ENCODE measurements at regions not wholly inside any gene's neighbourhood (a gene's known extent, or its start where the extent isn't known, plus 50 kb on each side); places are given as distances from the start of the nearest gene placed in this dataset.

DNA sequence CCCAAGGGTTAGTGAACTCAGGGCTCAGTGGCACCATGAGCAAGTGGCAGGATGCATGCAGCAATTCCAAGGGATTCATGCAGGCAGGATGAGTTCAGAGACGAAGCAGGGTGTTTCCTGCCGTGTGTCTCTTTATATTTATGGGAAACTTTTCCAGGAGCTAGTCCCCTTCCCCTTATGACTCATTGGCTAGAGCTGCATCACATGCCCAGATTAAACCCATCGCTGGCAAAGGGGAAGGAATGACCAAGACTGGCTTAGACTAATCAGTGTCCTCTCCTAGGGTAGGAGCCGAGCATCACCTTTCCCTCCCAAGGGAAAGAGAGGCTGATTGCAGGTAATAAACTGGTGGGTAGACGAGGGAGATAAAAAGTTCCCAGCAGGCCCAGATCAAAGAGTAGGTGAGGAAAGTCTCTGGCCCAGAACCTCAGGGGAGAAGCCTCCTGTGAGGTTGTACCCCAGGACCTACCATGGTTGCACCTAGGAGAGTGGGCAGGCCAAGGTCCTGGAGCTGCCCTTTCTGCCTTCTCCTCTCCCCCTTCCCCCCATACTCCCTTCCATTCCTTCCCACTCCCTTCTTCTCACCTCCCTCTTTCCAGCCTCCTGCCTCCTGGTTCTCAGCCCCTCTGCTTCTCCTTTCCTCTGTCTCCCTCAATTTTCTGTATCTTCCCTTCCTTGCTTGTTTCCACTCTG lies 67.8 kb upstream of the ITGA11 start:
- intact Hi-C loops (cut with DNase I): no loop called here
- ATAC-seq: no peak
- no peak for DNase-seq (ENCODE audit: low spot score)

DNA sequence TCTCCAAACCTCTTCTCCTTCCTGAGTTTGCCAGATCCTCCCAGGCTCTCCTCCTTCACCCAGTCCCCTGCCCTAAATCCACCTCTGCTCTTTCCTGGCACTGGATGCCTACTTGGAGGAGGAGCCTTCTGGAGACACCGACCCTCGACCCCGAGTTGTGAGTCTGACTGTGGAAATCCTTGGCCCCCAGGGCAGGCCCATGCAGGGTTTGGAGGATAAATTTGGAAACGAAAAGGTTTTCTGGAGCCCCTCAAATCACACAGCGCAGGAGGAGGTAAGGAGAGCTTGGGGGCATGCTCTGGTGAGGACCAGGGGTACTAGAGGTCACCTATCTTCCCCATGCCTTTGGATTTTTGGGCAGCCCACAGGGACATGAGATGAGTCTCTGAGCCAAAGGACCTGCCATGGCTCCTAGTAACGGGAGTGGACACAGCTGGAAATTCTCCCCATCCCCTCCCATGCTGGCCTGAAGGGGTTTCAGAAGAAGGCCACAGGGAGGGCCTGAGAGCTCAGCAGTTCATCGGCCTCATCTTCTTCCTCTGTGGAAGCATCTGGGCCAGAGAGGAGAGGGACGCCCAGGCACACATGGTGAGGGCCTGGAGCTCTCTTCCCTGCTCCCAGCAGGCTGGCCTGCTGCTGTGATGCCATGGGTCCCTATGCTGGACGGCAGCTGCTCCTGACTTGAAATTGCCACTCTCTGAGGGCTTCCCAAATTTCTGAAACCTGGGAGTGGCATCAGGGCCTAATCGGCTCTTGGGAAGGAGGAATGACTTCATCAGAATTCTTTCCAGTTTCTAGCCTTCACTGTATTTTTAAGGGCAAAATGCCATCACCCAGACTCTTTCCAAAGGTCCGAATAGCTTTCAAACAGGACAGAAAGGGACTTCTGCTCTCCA lies 68.6 kb upstream of the ITGA11 start:
- intact Hi-C loops (cut with DNase I): no loop called here
- DNase-seq (ENCODE audit: low spot score) (no peak), ATAC-seq (peak; percentile 54)

DNA sequence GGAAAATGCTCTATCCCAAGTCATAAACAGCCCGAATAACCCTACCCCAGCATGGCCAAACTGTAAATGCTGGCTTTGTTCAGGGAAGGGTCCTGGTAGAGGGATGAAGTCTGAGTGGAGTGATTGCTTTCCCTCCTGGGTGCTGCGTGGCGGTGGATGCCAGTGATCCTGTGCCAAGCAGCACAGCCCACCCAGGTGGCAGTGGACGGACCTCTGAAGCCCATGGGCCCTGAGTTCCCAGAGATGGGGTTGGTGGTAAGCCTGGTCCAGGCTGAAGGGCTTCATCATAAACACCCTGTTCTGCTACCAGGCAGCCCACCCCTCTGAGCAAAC lies 69.3 kb upstream of the ITGA11 start:
- intact Hi-C loops (cut with DNase I): no loop called here
- ATAC-seq (no peak), DNase-seq (ENCODE audit: low spot score) (no peak)

- ATAC-seq: no peak
- DNase-seq (ENCODE audit: low spot score): no peak
- intact Hi-C loops (cut with DNase I): no loop called here
Observed at GRCh38 chr15:68501616-68502015, 69.7 kb upstream of the ITGA11 start.

DNA sequence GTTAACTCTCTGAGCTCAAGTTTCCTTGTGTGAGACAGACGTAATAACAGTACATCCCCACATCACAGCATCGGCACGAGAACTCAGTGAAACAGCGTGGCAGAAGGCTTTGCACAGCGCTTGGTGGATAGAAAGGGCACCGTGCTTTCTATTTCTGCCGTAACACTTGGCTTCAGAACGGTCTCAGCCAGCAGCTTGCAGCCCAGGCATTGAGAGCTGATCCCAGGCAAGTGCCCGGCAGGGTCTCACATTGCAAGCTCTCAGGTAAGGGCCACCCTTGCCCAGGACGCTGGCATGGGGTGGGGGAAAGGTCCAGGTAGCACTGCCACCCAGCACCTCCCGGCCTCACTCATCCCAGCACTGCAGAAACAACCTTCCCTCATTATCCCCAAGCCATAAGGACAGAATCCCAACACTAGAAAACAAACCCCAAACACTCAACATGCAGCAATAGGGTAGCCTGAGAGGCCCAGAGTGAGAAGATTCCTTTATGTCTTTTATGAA lies 70.5 kb upstream of the ITGA11 start:
- no peak for DNase-seq (ENCODE audit: low spot score)
- intact Hi-C loops (cut with DNase I): no loop called here
- ATAC-seq: no peak

DNA sequence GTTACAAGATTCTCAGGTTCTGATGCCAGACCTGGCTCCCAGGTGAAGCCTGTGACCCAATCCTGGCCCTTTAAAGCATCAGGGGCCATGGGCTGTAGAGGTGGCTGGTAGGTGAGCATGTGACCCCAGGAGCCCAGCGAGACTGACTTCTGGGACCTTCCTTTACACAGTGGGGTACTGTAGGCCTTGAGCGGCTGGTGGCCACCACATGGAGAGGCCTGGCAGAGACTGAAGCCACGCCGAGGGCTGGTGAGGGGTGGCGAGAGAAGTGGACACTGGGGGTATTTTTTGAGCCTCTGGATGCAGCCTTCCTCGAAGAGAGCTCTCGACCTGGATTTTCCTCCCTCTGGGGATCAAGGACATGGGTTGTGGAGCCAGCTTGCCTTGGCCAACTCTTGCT lies 71.2 kb upstream of the ITGA11 start:
- ATAC-seq: no peak
- intact Hi-C loops (cut with DNase I): no loop called here
- no peak for DNase-seq (ENCODE audit: low spot score)

- ATAC-seq (no peak), DNase-seq (ENCODE audit: low spot score) (no peak)
- intact Hi-C loops (cut with DNase I): no loop called here
Observed at GRCh38 chr15:68503791-68504680, 72.1 kb upstream of the ITGA11 start.

- ATAC-seq (no peak), DNase-seq (ENCODE audit: low spot score) (no peak)
- intact Hi-C loops (cut with DNase I): no loop called here
Observed at GRCh38 chr15:68504681-68505170, 72.8 kb upstream of the ITGA11 start.

DNA sequence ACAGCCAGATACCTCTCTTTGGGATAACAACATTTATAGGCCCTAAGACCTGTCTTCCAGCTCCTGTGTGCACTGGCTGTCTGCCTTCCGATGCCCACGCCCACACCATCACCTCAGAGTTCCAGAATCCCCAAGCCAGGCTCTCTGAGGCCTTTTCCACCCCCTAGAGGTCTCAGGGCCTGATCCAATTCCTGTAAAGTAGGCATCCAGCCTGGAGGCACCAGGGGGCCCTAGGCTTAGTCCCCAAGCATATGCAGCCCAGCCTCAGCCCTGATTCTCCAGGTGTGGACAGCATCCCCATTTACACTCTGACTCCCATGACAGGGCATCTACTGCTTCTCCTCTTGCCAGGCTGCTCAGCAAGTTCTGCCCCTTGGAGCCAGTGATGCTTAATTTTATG lies 72.7 kb upstream of the CORO2B start:
- ATAC-seq: no peak
- intact Hi-C loops (cut with DNase I): no loop called here
- no peak for DNase-seq (ENCODE audit: low spot score)

DNA sequence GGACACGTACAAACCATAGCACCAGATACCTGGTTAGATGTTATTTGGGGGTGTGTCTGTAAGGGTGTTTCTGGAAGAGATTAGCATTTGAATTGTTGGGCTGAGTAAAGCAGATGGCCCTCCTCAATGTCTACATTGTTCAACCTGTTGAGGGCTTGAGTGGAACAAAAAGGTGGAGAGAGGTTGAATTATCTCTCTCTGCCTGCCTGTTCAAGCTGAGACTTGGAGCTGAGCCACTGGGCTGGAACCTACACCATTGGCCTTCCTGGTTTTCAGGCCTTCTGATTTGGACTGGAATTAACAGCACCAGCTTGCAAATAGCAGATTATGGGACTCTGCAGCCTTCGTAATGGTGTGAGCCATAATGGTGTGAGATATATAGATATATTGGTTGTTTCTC lies 71.3 kb upstream of the CORO2B start:
- intact Hi-C loops (cut with DNase I): no loop called here
- DNase-seq (ENCODE audit: low spot score) (no peak), ATAC-seq (no peak)

- DNase-seq (ENCODE audit: low spot score) (no peak), ATAC-seq (no peak)
- intact Hi-C loops (cut with DNase I): no loop called here
Observed at GRCh38 chr15:68508485-68509189, 70.2 kb upstream of the CORO2B start.

DNA sequence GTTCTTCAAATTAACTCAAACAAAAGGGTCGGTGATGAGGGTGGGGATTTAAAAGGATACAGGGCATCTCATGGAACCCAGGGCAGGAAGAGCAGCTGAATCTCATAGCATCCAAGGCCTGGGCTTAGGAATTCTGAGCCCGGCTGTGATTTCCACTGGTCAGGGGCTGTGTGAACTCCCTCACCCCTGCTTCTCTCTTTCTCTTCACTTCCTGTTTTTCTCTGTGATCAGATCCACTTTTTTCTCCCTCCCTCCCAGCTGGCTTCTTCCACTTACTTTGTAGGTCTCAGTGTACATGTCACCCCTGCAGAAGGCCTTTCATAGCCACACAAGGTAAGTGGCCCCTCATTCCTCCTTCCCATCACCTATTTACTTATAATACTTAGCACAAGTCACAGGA lies 68.2 kb upstream of the CORO2B start:
- no peak for ATAC-seq
- intact Hi-C loops (cut with DNase I): no loop called here
- no peak for DNase-seq (ENCODE audit: low spot score)

GRCh38 chr15:68511073-68511991 lies 67.5 kb upstream of the CORO2B start:
- DNase-seq (ENCODE audit: low spot score): no peak
- intact Hi-C loops (cut with DNase I): no loop called here
- peak; percentile 86 for ATAC-seq

DNA sequence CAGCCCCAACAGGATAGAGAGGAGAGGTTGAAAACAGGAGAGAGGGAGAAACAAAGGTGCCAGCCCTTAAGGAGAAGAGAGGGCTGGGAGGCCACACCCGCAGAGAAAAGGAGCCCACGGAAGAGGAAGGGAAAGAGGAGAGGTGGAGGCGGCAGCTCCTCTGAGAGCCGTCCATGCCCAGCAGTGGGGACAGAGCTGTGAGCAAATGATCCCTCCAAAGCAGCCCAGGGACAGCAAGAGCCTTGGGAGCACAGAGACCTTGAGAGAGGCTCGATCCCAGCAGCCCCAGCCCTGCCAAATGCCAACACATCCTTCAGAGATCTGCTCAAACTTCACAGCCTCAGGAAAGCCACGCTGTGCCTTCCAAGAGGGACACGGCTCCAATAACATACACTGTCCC lies 66.7 kb upstream of the CORO2B start:
- ATAC-seq (peak; percentile 17), DNase-seq (ENCODE audit: low spot score) (no peak)
- intact Hi-C loops (cut with DNase I): no loop called here

- intact Hi-C loops (cut with DNase I): no loop called here
- ATAC-seq: no peak
- no peak for DNase-seq (ENCODE audit: low spot score)
Observed at GRCh38 chr15:68512598-68512997, 66.2 kb upstream of the CORO2B start.

DNA sequence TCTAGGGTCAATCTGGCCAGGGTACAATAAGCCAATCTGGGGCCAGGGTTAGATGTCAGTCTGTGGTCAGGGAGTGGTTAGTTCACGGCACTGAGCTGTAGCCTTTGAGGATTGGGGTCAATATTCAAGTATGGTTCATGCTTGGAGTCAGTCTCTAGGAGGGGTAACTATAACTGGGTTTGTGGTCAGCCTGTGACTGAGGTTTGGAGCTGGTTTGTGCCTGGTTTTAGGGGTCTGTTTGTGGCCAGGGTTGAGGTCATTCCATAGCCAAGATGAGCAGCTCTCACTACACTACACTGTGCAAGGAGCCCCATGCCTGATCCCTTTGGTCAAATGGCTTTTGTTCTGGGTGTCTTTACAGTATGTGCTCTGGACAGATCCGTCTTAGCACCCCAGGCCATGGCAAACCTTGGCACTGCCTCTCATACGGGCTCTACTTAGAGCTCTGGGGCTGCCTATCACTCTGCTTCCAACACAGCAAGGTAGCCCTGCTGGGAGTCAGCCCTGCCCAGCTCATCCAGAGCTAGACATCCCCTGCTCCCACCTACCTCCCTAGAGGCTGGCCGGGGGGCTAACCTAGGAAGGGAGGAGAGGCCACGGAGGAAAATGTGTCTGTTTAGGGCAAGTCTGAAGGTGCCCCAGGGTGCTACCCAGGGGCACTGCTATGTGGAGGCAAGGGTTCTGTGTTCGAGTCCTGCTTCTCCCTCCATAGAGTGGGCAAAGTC lies 63.3 kb upstream of the CORO2B start:
- ATAC-seq (no peak), DNase-seq (ENCODE audit: low spot score) (no peak)
- intact Hi-C loops (cut with DNase I): no loop called here

DNA sequence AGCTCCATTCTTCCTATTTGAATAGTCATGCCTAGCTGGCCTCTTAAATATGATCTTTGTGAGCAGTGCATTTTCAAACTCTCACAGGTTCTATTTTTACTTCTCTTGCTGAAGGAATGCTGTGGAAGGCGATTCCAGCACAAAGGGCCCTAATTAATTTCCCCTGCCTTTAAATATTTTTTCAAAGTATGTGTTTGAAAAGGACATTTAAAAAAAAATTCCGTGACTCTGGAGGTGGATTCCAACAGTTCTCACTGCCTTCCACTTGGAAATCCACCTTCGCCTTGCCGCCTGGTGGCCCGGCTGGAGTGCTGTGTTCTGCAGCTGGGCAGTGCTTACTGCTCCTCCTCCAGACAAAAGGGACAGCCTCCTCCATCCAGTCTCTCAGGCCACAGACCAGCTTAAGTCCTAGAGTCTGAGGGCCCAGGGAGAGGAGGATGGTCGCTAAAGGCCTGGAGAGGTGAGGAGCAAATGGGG lies 61.5 kb upstream of the CORO2B start:
- no peak for DNase-seq (ENCODE audit: low spot score)
- intact Hi-C loops (cut with DNase I): no loop called here
- peak; percentile 85 for ATAC-seq

All from sciatic nerve (tissue), 2 donors.